B cell (primary cell): ENCODE measurements at regions not wholly inside any gene's neighbourhood (a gene's known extent, or its start where the extent isn't known, plus 50 kb on each side); places are given as distances from the start of the nearest gene placed in this dataset.
"Not testable (repeated sequence)": the region's sequence is repeated elsewhere in the genome, so short reads cannot be mapped to it uniquely, and the experiment has no call there.

Experiments used
- ATAC-seq: fragments of 200-7000 bp; cut with Tn5 transposase; one replicate; pipeline ENCODE4 v1.10.0; 2021; ENCODE audit warnings: low read depth, mild to moderate bottlenecking, moderate number of reproducible peaks, moderate library complexity
- CTCF ChIA-PET: fragments of 350-600 bp; sonication (Branson Sonifier 250); formaldehyde crosslinking; loops from one replicate; lab custom pipeline; 2021; ENCODE audit warnings: antibody characterized with exemption, inconsistent platforms; lab: Charles Lee
- POLR2A ChIA-PET: fragments of 350-600 bp; sonication (Branson Sonifier 250); formaldehyde crosslinking; loops from one replicate; lab custom pipeline; 2021; ENCODE audit warnings: antibody characterized with exemption; lab: Charles Lee
- DNase-seq: peaks from one replicate; pipeline ENCODE4 v3.0.0; 2013
- H2AFZ ChIP-seq: 2 replicates; pipeline ENCODE4 v1.6.1; 2012; ENCODE audit warnings: mild to moderate bottlenecking, low read depth, low read length; ENCODE audit not compliant: insufficient read depth, poor library complexity, severe bottlenecking
- H3K27ac ChIP-seq, 2 donors: 1 replicate in 1 of 2; 2 replicates in 1 of 2; pipeline ENCODE4 v1.5.1; 2012 to 2013; ENCODE audit warnings: low read length in 2 of 2, mild to moderate bottlenecking in 2 of 2, moderate library complexity in 1 of 2
- H3K27me3 ChIP-seq, 4 experiments: fragments of 200-600 bp in 1 of 4; sonication (generic) in 1 of 4; replicated peaks in 1 of 4; 1 replicate in 2 of 4; 2 replicates in 2 of 4; pipeline versions ENCODE4 v1.6.1 to v1.7.0; 2013 to 2016; ENCODE audit warnings: low read length in 3 of 4, mild to moderate bottlenecking in 2 of 4, mixed read lengths in 1 of 4, moderate library complexity in 1 of 4; ENCODE audit not compliant: insufficient read depth in 4 of 4, control insufficient read depth in 3 of 4; ENCODE audit errors: control extremely low read depth in 1 of 4
- H3K36me3 ChIP-seq, 2 experiments: replicated peaks in 1 of 2; 1 replicate in 1 of 2; 2 replicates in 1 of 2; pipeline versions ENCODE4 v1.6.1 to v1.7.1; 2013; ENCODE audit warnings: low read length in 1 of 2; ENCODE audit not compliant: insufficient read depth in 2 of 2, control insufficient read depth in 1 of 2; ENCODE audit errors: control extremely low read depth in 1 of 2, extremely low read depth in 1 of 2
- H3K4me1 ChIP-seq, 2 donors: fragments of 200-600 bp in 1 of 2; sonication (generic) in 1 of 2; 1 replicate in 1 of 2; 2 replicates in 1 of 2; pipeline versions ENCODE4 v1.5.1 to v1.6.1; 2013 to 2017; ENCODE audit warnings: low read length in 2 of 2; ENCODE audit not compliant: control insufficient read depth in 2 of 2, insufficient read depth in 2 of 2
- H3K4me2 ChIP-seq: replicated peaks from 2 replicates; pipeline ENCODE3; 2012; ENCODE audit warnings: mild to moderate bottlenecking, low read depth, low read length; ENCODE audit not compliant: poor library complexity, severe bottlenecking
- H3K4me3 ChIP-seq, 5 experiments: fragments of 200-600 bp in 1 of 5; sonication (generic) in 1 of 5; 1 replicate in 3 of 5; 2 replicates in 2 of 5; pipeline versions ENCODE4 v1.5.1 to v1.7.0; 2011 to 2016; ENCODE audit warnings: low read length in 4 of 5, mild to moderate bottlenecking in 4 of 5, low read depth in 2 of 5, control low read depth in 1 of 5, moderate library complexity in 1 of 5; ENCODE audit not compliant: insufficient read depth in 1 of 5; ENCODE audit errors: control extremely low read depth in 1 of 5, extremely low read depth in 1 of 5
- H3K79me2 ChIP-seq: fragments of 200-600 bp; sonication (generic); one replicate; pipeline ENCODE4 v1.6.0; 2016; ENCODE audit warnings: low read length; ENCODE audit not compliant: control insufficient read depth, insufficient read depth
- H3K9ac ChIP-seq: fragments of 200-600 bp; sonication (generic); 2 replicates; pipeline ENCODE4 v1.6.1; 2017; ENCODE audit warnings: mild to moderate bottlenecking, low read length, moderate library complexity
- H3K9me3 ChIP-seq, 3 donors: one replicate each; pipeline versions ENCODE4 v1.6.1 to v1.7.1; 2013; ENCODE audit warnings: low read length in 2 of 3; ENCODE audit not compliant: control insufficient read depth in 2 of 3, insufficient read depth in 1 of 3; ENCODE audit errors: control extremely low read depth in 1 of 3
- H4K20me1 ChIP-seq: 2 replicates; pipeline ENCODE4 v1.6.0; 2012; ENCODE audit warnings: mild to moderate bottlenecking, low read length; ENCODE audit not compliant: insufficient read depth, control insufficient read depth, poor library complexity, severe bottlenecking
- H3K27ac Mint-ChIP-seq: one replicate; pipeline ENCODE4 v1.8.0; 2021; ENCODE audit warnings: mixed read lengths
- H3K27me3 Mint-ChIP-seq: one replicate; pipeline ENCODE4 v1.8.0; 2021; ENCODE audit warnings: mixed read lengths
- H3K4me1 Mint-ChIP-seq: one replicate; pipeline ENCODE4 v1.8.0; 2021; ENCODE audit warnings: mixed read lengths
- H3K4me3 Mint-ChIP-seq: one replicate; pipeline ENCODE4 v1.8.0; 2021; ENCODE audit warnings: mixed read lengths
- H3K9me3 Mint-ChIP-seq: one replicate; pipeline ENCODE4 v1.8.0; 2022; ENCODE audit warnings: mixed read lengths; ENCODE audit not compliant: insufficient read depth
- EZH2 ChIP-seq: IDR thresholded peaks from 2 replicates; pipeline ENCODE4 v1.6.1; 2012; ENCODE audit warnings: borderline replicate concordance, low read depth, mild to moderate bottlenecking, moderate library complexity, low read length; ENCODE audit not compliant: insufficient read depth, poor library complexity, severe bottlenecking
- WGBS: methylation state at CpG from one replicate; pipeline ENCODE4 v1.1.5; 2013; ENCODE audit warnings: missing lambda C conversion rate; ENCODE audit not compliant: insufficient coverage; 5-methylcytosine and 5-hydroxymethylcytosine counted together
- intact Hi-C: fragments of 100-400 bp; cut with micrococcal nuclease; formaldehyde crosslinking; loops from one replicate; pipeline ENCODE4 v1.10.0; 2022
- TF ChIP-seq, protein P1 (sequence below): fragments of 200-600 bp; IDR thresholded peaks from one replicate; pipeline ENCODE4 v1.8.0; 2022; ENCODE audit warnings: antibody characterized with exemption, mild to moderate bottlenecking

DNA sequence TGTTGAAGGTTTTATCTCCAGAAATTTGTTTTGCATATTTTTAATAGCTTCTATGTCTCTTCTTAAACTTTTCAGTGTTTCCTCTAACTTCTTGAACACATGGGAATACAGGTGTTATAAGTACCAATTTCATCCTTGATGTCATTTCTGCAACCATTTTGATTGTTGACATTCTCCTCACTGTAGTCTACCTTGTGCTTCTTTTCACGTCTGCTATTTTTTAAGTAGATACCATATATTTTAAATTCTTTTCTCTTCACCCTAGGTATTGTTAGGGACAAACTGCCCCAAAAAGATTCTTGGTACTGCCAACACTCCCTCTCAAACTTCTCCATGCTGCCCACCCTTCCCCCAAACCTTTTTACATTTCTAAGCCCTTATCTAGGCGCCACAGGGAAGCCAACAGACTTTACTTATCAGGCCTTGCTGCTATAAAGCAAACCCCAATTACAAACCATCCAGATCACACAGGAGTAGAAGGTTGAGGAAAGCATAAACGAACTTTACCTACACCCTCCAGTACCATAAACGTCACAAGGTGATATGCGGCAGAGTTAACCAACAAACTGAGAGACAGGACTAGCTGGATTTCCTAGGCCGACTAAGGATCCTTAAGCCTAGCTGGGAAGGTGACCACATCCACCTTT lies 1165.3 kb downstream of the TAF11L14 start:
- H3K9me3 ChIP-seq = no peaks in the 10 kb centered on the region
- H3K9ac ChIP-seq = no peak overlapping the region
- H3K4me3 ChIP-seq = no peak overlapping the region
- CTCF ChIA-PET = no interaction called here
- H3K4me2 ChIP-seq = no peak overlapping the region
- no peak overlapping the region for H2AFZ ChIP-seq
- no peaks in the 10 kb centered on the region for H3K79me2 ChIP-seq
- 83% methylated on average over 3 of the region's 6 CpGs for WGBS
- ATAC-seq = no peak
- no peaks in the 10 kb centered on the region for H3K4me1 Mint-ChIP-seq
- H3K9me3 Mint-ChIP-seq = no peaks in the 10 kb centered on the region
- H3K27me3 Mint-ChIP-seq = no peaks in the 10 kb centered on the region
- no peaks in the 10 kb centered on the region for H4K20me1 ChIP-seq
- H3K27ac Mint-ChIP-seq = no peak overlapping the region
- TF ChIP-seq EZH2 = no peak
- TF ChIP-seq, protein P1, sequence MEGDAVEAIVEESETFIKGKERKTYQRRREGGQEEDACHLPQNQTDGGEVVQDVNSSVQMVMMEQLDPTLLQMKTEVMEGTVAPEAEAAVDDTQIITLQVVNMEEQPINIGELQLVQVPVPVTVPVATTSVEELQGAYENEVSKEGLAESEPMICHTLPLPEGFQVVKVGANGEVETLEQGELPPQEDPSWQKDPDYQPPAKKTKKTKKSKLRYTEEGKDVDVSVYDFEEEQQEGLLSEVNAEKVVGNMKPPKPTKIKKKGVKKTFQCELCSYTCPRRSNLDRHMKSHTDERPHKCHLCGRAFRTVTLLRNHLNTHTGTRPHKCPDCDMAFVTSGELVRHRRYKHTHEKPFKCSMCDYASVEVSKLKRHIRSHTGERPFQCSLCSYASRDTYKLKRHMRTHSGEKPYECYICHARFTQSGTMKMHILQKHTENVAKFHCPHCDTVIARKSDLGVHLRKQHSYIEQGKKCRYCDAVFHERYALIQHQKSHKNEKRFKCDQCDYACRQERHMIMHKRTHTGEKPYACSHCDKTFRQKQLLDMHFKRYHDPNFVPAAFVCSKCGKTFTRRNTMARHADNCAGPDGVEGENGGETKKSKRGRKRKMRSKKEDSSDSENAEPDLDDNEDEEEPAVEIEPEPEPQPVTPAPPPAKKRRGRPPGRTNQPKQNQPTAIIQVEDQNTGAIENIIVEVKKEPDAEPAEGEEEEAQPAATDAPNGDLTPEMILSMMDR = no peak
- POLR2A ChIA-PET = no interaction called here
- no peaks in the 10 kb centered on the region for H3K4me1 ChIP-seq
- H3K27me3 ChIP-seq = no peaks in the 10 kb centered on the region
- H3K27ac ChIP-seq = no peak overlapping the region
- no peak overlapping the region for H3K4me3 Mint-ChIP-seq
- H3K36me3 ChIP-seq = no peaks in the 10 kb centered on the region
- DNase-seq = no peak
- intact Hi-C loops = no loop called here

DNA sequence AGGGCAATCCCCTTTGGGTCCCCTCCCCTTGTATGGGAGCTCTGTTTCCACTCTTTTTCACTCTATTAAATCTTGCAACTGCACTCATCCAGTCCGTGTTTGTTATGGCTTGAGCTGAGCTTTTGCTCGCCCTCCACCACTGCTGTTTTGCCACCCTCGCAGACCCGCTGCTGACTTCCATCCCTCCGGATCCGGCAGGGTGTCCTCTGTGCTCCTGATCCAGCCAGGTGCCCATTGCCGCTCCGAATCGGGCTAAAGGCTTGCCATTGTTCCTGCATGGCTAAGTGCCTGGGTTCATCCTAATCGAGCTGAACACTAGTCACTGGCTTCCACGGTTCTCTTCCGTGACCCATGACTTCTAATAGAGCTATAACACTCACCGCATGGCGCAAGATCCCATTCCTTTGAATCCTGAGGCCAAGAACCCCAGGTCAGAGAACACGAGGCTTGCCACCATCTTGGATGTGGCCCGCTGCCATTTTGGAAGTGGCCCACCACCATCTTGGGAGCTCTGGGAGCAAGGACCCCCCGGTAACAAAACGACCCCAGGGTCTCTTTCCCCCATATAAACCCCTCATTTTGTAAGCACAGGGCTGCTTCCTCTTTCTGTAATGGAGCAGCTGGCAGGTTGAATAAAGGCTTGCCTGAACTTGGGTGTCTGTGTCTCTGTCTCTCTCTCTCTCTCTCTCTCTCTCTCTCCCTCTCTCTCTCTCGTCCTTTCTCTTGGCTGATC lies 1166.2 kb downstream of the TAF11L14 start:
- WGBS = 99% methylated on average over 15 of the region's 19 CpGs
- H3K36me3 ChIP-seq = no peaks in the 10 kb centered on the region
- H3K4me1 ChIP-seq = no peaks in the 10 kb centered on the region
- H3K27ac Mint-ChIP-seq = no peak overlapping the region
- TF ChIP-seq, protein P1 = no peak
- TF ChIP-seq EZH2 = no peak
- no peak overlapping the region for H3K9ac ChIP-seq
- no peak overlapping the region for H3K4me3 ChIP-seq
- H3K27me3 Mint-ChIP-seq = no peaks in the 10 kb centered on the region
- ChIA-PET CTCF (interaction anchor here (0.6 kb wide), 1 partner anchor 65 kb away, joined by 3 read pairs; no protein-coding TSS in a partner anchor), POLR2A (no interaction called here)
- no peak overlapping the region for H3K4me2 ChIP-seq
- no peak overlapping the region for H3K27ac ChIP-seq
- H2AFZ ChIP-seq = no peak overlapping the region
- intact Hi-C loops = no loop called here
- ATAC-seq (no peak), DNase-seq (no peak)
- H3K9me3 Mint-ChIP-seq = no peaks in the 10 kb centered on the region
- H3K79me2 ChIP-seq = no peaks in the 10 kb centered on the region
- H4K20me1 ChIP-seq = no peaks in the 10 kb centered on the region
- no peaks in the 10 kb centered on the region for H3K27me3 ChIP-seq
- H3K9me3 ChIP-seq = no peaks in the 10 kb centered on the region
- H3K4me3 Mint-ChIP-seq = no peak overlapping the region
- H3K4me1 Mint-ChIP-seq = no peaks in the 10 kb centered on the region

DNA sequence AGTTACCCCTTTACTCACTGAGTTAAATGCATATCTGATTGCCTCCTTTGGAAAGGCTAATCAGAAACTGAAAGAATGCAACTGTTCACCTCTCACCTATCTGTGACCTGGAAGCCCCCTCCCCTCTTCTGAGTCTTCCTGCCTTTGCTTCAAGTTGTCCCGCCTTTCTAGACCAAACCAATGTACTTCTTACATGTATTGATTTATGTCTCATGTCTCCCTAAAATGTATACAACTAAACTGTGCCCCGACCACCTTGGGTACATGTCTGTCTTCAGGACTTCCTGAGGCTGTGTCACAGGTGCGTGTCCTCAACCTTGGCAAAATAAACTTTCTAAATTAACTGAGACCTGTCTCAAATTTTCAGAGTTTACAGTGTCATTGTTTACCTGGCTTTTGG lies 1167.2 kb downstream of the TAF11L14 start:
- H2AFZ ChIP-seq, H3K4me1 Mint-ChIP-seq, H3K4me1 ChIP-seq, H4K20me1 ChIP-seq, H3K9me3 ChIP-seq, H3K4me2 ChIP-seq, CTCF ChIA-PET, H3K9me3 Mint-ChIP-seq, H3K27me3 Mint-ChIP-seq, H3K79me2 ChIP-seq, H3K27ac Mint-ChIP-seq, ATAC-seq, H3K4me3 ChIP-seq, H3K36me3 ChIP-seq, POLR2A ChIA-PET, H3K4me3 Mint-ChIP-seq, DNase-seq, H3K27me3 ChIP-seq, H3K27ac ChIP-seq, H3K9ac ChIP-seq, intact Hi-C loops: not testable (repeated sequence)
- WGBS = 100% methylated on average over 1 of the region's 3 CpGs
